ENCODE measurements at regions not wholly inside any gene's neighbourhood (a gene's known extent, or its start where the extent isn't known, plus 50 kb on each side); places are given as distances from the start of the nearest gene placed in this dataset.

DNA sequence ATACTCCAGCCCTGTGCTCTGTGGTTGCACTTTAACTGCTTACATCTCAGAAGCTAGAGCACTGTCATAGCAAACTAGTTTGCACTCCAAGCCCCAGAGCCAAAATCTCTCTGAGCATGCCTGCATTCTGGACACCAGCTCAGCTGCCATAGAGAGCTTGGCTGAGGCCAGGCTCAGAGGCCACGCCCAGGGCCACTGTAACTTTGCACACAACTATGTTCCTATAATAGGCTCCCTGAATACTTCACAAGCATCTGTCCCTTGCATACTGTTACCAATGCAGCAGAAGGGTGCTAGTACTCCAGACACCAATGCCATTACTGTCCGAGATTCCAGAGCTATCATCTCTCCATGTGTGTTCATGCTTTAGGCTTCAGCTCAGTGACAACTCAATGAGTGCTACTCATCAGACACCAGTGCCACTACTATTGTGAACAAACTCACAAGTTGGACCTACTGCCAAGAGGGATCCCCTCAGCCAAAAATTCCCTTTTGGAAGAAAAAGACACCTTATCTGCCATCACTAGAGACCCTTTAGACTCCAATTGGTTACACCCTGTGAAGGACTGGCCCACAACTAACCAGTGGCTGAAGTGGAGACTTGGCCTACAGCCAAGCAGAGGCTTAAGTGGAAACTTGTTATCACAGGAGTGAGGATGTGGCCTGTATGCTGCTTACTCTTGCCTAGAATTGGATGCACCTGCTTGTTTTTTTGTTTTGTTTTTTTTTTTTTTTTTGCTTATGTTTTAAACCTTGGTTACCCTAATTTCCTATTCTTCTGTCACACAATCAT lies 211.6 kb upstream of the MAGI2 start:
- TF ChIP-seq, protein P1, sequence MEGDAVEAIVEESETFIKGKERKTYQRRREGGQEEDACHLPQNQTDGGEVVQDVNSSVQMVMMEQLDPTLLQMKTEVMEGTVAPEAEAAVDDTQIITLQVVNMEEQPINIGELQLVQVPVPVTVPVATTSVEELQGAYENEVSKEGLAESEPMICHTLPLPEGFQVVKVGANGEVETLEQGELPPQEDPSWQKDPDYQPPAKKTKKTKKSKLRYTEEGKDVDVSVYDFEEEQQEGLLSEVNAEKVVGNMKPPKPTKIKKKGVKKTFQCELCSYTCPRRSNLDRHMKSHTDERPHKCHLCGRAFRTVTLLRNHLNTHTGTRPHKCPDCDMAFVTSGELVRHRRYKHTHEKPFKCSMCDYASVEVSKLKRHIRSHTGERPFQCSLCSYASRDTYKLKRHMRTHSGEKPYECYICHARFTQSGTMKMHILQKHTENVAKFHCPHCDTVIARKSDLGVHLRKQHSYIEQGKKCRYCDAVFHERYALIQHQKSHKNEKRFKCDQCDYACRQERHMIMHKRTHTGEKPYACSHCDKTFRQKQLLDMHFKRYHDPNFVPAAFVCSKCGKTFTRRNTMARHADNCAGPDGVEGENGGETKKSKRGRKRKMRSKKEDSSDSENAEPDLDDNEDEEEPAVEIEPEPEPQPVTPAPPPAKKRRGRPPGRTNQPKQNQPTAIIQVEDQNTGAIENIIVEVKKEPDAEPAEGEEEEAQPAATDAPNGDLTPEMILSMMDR (IDR thresholded peaks at IDR 0.05) = no peak

DNA sequence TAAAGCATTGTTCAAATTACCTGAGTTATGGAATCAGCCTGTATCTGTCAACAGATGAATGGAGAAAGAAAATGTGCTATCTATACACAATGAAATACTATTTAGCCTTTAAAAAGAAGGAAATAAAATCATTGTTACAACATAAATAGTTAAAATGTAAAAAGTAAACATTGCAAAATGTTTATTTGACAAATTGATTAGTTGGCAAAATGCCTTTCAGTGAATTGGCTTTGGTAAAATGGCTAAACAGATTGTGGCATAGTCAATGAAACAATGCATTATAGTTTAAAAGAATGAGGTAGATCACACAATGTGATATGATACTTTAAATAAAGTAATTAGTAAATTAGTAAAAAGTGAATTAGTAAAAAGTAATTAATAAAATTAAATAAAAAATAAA lies 204.8 kb upstream of the MAGI2 start:
- no peak overlapping the region for H3K27ac Mint-ChIP-seq
- no peak overlapping the region for H3K4me3 Mint-ChIP-seq
- Histone ChIP-seq H3K4me1 (ENCODE audit: insufficient read depth, low read length) (no peaks in the 10 kb centered on the region), H3K36me3 (ENCODE audit: insufficient read depth, low read length) (no peaks in the 10 kb centered on the region), H3K9me3 (ENCODE audit: control insufficient read depth in 1 of 2, insufficient read depth in 1 of 2, low read length in 2 of 2) (no peaks in the 10 kb centered on the region), H3K27ac (ENCODE audit: low read depth in 1 of 2, low read length in 2 of 2) (no peak overlapping the region), H3K4me3 (ENCODE audit: low read length) (no peak overlapping the region), H3K27me3 (ENCODE audit: control insufficient read depth in 1 of 2, insufficient read depth in 2 of 2, low read length in 2 of 2) (no peaks in the 10 kb centered on the region)
- H3K36me3 Mint-ChIP-seq (ENCODE audit: low read depth) = no peaks in the 10 kb centered on the region
- TF ChIP-seq, protein P1 (IDR thresholded peaks at IDR 0.05) = no peak
- H3K27me3 Mint-ChIP-seq = no peaks in the 10 kb centered on the region
- no peak for ATAC-seq (ENCODE audit: poor library complexity)
- CTCF ChIA-PET = no interaction called here
- intact Hi-C loops (cut with DNase I, micrococcal nuclease) = no loop called here
- POLR2A ChIA-PET = no interaction called here
- H3K4me1 Mint-ChIP-seq (ENCODE audit: low read depth) = no peaks in the 10 kb centered on the region
- DNase-seq = no peak
- peaks cover 2% of the 10 kb centered on the region for H3K9me3 Mint-ChIP-seq

More for the DNA sequence above, 211.6 kb upstream of the MAGI2 start:
- no peaks in the 10 kb centered on the region for H3K27me3 ChIP-seq (ENCODE audit: control insufficient read depth in 1 of 2, insufficient read depth in 2 of 2, low read length in 2 of 2)
- ChIA-PET CTCF (no interaction called here), POLR2A (no interaction called here)
- no peak overlapping the region for H3K27ac Mint-ChIP-seq
- no peak for DNase-seq
- no peak overlapping the region for H3K4me3 ChIP-seq (ENCODE audit: low read length)
- peaks cover 3% of the 10 kb centered on the region for H3K9me3 Mint-ChIP-seq
- H3K36me3 ChIP-seq (ENCODE audit: insufficient read depth, low read length) = no peaks in the 10 kb centered on the region
- peaks cover 0 to 7% of the 10 kb centered on the region in 2 experiments for H3K9me3 ChIP-seq (ENCODE audit: control insufficient read depth in 1 of 2, insufficient read depth in 1 of 2, low read length in 2 of 2)
- no peak for ATAC-seq (ENCODE audit: poor library complexity)
- no peaks in the 10 kb centered on the region for H3K27me3 Mint-ChIP-seq
- no peaks in the 10 kb centered on the region for H3K36me3 Mint-ChIP-seq (ENCODE audit: low read depth)
- H3K4me1 ChIP-seq (ENCODE audit: insufficient read depth, low read length) = no peaks in the 10 kb centered on the region
- intact Hi-C loops (cut with DNase I, micrococcal nuclease) = no loop called here
- H3K4me1 Mint-ChIP-seq (ENCODE audit: low read depth) = no peaks in the 10 kb centered on the region
- no peak overlapping the region for H3K4me3 Mint-ChIP-seq
- no peak overlapping the region for H3K27ac ChIP-seq (ENCODE audit: low read depth in 1 of 2, low read length in 2 of 2)

DNA sequence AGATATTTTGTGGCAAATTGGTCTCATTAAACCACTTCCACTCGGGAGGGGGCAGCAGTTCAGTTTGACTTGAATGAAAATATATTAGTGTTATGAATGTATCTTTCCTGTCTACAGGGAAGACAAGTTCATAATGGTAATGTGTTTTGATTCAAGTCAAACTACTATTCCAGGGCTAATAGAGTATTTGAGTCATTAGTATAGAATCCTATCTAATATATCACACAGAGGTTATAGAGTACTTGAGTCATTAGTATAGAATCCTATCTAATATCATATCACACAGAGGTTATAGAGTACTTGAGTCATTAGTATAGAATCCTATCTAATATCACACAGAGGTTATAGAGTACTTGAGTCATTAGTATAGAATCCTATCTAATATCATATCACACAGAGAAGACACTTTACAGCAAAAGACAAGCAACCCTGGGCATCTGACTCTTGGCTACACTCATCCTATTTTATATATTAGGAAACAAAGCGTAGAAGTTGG lies 199.7 kb upstream of the MAGI2 start:
- Mint-ChIP-seq H3K4me3 (no peak overlapping the region), H3K4me1 (ENCODE audit: low read depth) (no peaks in the 10 kb centered on the region), H3K27ac (no peak overlapping the region), H3K9me3 (peaks cover 2% of the 10 kb centered on the region), H3K36me3 (ENCODE audit: low read depth) (no peaks in the 10 kb centered on the region), H3K27me3 (no peaks in the 10 kb centered on the region)
- ATAC-seq (ENCODE audit: poor library complexity) = no peak
- TF ChIP-seq, protein P1 (IDR thresholded peaks at IDR 0.05) = no peak
- H3K36me3 ChIP-seq (ENCODE audit: insufficient read depth, low read length) = no peaks in the 10 kb centered on the region
- CTCF ChIA-PET = no interaction called here
- intact Hi-C loops (cut with DNase I, micrococcal nuclease) = no loop called here
- DNase-seq = no peak
- no peak overlapping the region for H3K4me3 ChIP-seq (ENCODE audit: low read length)
- H3K27ac ChIP-seq (ENCODE audit: low read depth in 1 of 2, low read length in 2 of 2) = no peak overlapping the region
- no peaks in the 10 kb centered on the region for H3K4me1 ChIP-seq (ENCODE audit: insufficient read depth, low read length)
- POLR2A ChIA-PET = no interaction called here
- H3K9me3 ChIP-seq (ENCODE audit: control insufficient read depth in 1 of 2, insufficient read depth in 1 of 2, low read length in 2 of 2) = peaks cover 0 to 4% of the 10 kb centered on the region in 2 experiments
- no peaks in the 10 kb centered on the region for H3K27me3 ChIP-seq (ENCODE audit: control insufficient read depth in 1 of 2, insufficient read depth in 2 of 2, low read length in 2 of 2)

Data from CD4-positive, alpha-beta T cell (primary cell).